Ovary (tissue), 3 donors: ENCODE measurements at regions not wholly inside any gene's neighbourhood (a gene's known extent, or its start where the extent isn't known, plus 50 kb on each side); places are given as distances from the start of the nearest gene placed in this dataset.

Experiments used
- CTCF ChIP-seq, 3 donors: fragments of 450-650 bp in 2 of 3; fragments of 200-600 bp in 1 of 3; IDR thresholded peaks; one replicate each; pipeline versions ENCODE4 v1.5.1 to v1.8.0; 2016 to 2022; ENCODE audit warnings: antibody characterized with exemption in 3 of 3, mild to moderate bottlenecking in 1 of 3
- POLR2A ChIP-seq: fragments of 450-650 bp; IDR thresholded peaks from one replicate; pipeline ENCODE4 v1.6.1; 2017; ENCODE audit warnings: antibody characterized with exemption, mild to moderate bottlenecking, moderate library complexity
- donor health status: DM: no; HTN: no; CAD: no.

GRCh38 chr3:150278195-150278594, 129.9 kb upstream of the TSC22D2 start:
- TF ChIP-seq CTCF (IDR thresholded peaks at IDR 0.05) (no peak), POLR2A (no peak)
